ENCODE measurements at regions not wholly inside any gene's neighbourhood (a gene's known extent, or its start where the extent isn't known, plus 50 kb on each side); places are given as distances from the start of the nearest gene placed in this dataset.
"Not testable (repeated sequence)": the region's sequence is repeated elsewhere in the genome, so short reads cannot be mapped to it uniquely, and the experiment has no call there.

DNA sequence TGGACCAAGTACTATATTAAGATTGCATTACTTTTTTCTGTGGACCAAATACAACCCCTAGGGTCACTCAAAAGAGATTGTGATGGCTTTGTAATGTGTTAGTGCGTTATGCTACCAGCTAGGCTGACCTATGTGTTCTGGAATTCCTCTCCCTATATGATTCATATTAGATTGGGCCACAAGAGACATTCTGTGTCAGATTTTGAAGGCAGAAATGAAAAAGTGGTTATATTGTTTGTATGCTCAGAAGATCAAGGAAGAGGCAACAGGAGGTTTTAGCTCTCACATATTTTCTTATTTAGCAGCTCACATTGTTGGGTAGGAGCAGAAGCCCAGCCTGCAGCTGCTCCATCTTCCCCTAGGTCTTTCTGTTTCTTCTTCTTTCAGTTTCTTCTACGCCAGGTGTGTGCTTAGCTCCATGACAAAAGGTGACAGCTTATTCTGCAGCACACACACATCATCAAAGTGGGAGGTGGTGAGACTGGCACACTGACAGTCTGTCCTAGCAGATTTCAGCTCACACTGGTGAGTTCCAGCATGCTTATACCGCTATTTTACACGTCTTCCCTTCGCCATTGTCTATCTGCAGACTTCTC is 156.8 kb upstream of the UBE2E3 start:
- no peak overlapping the region for H3K27ac ChIP-seq
- H3K9me3 ChIP-seq, result no peaks in the 10 kb centered on the region
- no peaks in the 10 kb centered on the region for H3K4me1 ChIP-seq (replicated peaks)
- 83% methylated on average over 5 of the region's 5 CpGs for WGBS
- DNase-seq (ENCODE audit: low spot score), result no peak
- intact Hi-C loops (cut with DNase I), result no loop called here
- no peaks in the 10 kb centered on the region for H3K27me3 ChIP-seq (replicated peaks; ENCODE audit: insufficient read depth)
- TF ChIP-seq POLR2A (IDR thresholded peaks at IDR 0.05) (no peak), POLR2AphosphoS5 (IDR thresholded peaks at IDR 0.05) (no peak)
- TF ChIP-seq, protein P1, sequence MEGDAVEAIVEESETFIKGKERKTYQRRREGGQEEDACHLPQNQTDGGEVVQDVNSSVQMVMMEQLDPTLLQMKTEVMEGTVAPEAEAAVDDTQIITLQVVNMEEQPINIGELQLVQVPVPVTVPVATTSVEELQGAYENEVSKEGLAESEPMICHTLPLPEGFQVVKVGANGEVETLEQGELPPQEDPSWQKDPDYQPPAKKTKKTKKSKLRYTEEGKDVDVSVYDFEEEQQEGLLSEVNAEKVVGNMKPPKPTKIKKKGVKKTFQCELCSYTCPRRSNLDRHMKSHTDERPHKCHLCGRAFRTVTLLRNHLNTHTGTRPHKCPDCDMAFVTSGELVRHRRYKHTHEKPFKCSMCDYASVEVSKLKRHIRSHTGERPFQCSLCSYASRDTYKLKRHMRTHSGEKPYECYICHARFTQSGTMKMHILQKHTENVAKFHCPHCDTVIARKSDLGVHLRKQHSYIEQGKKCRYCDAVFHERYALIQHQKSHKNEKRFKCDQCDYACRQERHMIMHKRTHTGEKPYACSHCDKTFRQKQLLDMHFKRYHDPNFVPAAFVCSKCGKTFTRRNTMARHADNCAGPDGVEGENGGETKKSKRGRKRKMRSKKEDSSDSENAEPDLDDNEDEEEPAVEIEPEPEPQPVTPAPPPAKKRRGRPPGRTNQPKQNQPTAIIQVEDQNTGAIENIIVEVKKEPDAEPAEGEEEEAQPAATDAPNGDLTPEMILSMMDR (IDR thresholded peaks at IDR 0.05), result no peak
- H3K36me3 ChIP-seq, result no peaks in the 10 kb centered on the region
- no peak overlapping the region for H3K4me3 ChIP-seq

GRCh38 chr2:180819106-180819505 is 161.3 kb upstream of the UBE2E3 start:
- Histone ChIP-seq H3K27me3 (replicated peaks; ENCODE audit: insufficient read depth) (no peaks in the 10 kb centered on the region), H3K9me3 (no peaks in the 10 kb centered on the region), H3K36me3 (no peaks in the 10 kb centered on the region), H3K4me3 (no peak overlapping the region), H3K27ac (no peak overlapping the region), H3K4me1 (replicated peaks) (no peaks in the 10 kb centered on the region)
- TF ChIP-seq POLR2AphosphoS5 (IDR thresholded peaks at IDR 0.05) (no peak), POLR2A (IDR thresholded peaks at IDR 0.05) (no peak)
- TF ChIP-seq, protein P1 (IDR thresholded peaks at IDR 0.05), result no peak
- WGBS, result 88% methylated on average over 2 of the region's 2 CpGs
- intact Hi-C loops (cut with DNase I), result no loop called here
- no peak for DNase-seq (ENCODE audit: low spot score)

DNA sequence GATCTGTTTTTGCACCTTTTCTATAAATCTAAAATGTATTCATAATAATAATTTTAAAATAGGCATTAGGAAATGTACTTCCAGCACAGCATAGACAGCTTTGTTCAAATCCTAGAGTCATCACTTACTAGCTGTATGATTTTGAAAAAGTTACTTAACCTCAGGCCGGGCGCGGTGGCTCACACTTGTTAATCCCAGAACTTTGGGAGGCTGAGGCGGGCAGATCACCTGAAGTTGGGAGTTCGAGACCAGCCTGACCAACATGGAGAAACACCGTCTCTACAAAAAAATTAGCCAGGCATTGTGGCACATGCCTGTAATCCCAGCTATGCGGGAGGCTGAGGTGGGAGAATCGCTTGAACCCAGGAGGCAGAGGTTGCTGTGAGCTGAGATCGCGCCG is 161.7 kb upstream of the UBE2E3 start:
- 97% methylated on average over 11 of the region's 11 CpGs for WGBS
- H3K4me1 ChIP-seq (replicated peaks); intact Hi-C loops (cut with DNase I): not testable (repeated sequence)

DNA sequence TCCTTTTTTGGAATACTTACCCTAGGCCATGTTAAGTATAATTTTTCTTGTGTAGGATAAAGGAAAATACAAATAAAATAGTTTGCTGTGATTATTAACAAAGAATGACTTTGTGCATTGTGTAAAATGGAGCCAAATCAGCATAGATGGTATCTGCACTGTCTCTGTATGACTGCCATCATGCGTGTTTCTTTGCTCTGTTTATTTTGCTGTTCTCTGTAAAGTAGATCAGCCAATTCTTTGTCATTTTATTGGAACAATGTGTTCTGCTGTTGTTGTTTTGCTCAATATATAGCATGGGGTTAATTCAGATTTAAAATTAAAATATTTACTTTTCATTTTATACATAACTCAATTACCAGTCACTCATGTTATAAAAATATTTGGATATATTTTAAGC is 181.3 kb upstream of the UBE2E3 start:
- no peaks in the 10 kb centered on the region for H3K36me3 ChIP-seq
- TF ChIP-seq POLR2A (IDR thresholded peaks at IDR 0.05), result no peak
- TF ChIP-seq POLR2AphosphoS5 (IDR thresholded peaks at IDR 0.05), result peak; percentile 40
- TF ChIP-seq, protein P1 (IDR thresholded peaks at IDR 0.05), result no peak
- WGBS, result 20% methylated on average over 1 of the region's 1 CpG
- intact Hi-C loops (cut with DNase I), result no loop called here
- H3K4me3 ChIP-seq, result no peak overlapping the region
- H3K27me3 ChIP-seq (replicated peaks; ENCODE audit: insufficient read depth), result no peaks in the 10 kb centered on the region
- H3K4me1 ChIP-seq (replicated peaks), result peaks cover 7% of the 10 kb centered on the region
- no peak overlapping the region for H3K27ac ChIP-seq
- H3K9me3 ChIP-seq, result no peaks in the 10 kb centered on the region
- DNase-seq (ENCODE audit: low spot score), result peak; percentile 11

More for the DNA sequence above, 161.7 kb upstream of the UBE2E3 start:
- not testable (repeated sequence) for H3K36me3 ChIP-seq; H3K9me3 ChIP-seq; H3K4me3 ChIP-seq; H3K27ac ChIP-seq; DNase-seq (ENCODE audit: low spot score); H3K27me3 ChIP-seq (replicated peaks; ENCODE audit: insufficient read depth)

- DNase-seq (ENCODE audit: low spot score), result no peak
- no peaks in the 10 kb centered on the region for H3K27me3 ChIP-seq (replicated peaks; ENCODE audit: insufficient read depth)
- no peaks in the 10 kb centered on the region for H3K4me1 ChIP-seq (replicated peaks)
- H3K36me3 ChIP-seq, result no peaks in the 10 kb centered on the region
- no peak overlapping the region for H3K4me3 ChIP-seq
- intact Hi-C loops (cut with DNase I), result no loop called here
- TF ChIP-seq POLR2A (IDR thresholded peaks at IDR 0.05) (no peak), POLR2AphosphoS5 (IDR thresholded peaks at IDR 0.05) (no peak)
- TF ChIP-seq, protein P1 (IDR thresholded peaks at IDR 0.05), result no peak
- no peaks in the 10 kb centered on the region for H3K9me3 ChIP-seq
- H3K27ac ChIP-seq, result no peak overlapping the region
Measured at GRCh38 chr2:180790891-180791290, 189.5 kb upstream of the UBE2E3 start.
